ENCODE measurements at regions not wholly inside any gene's neighbourhood (a gene's known extent, or its start where the extent isn't known, plus 50 kb on each side); places are given as distances from the start of the nearest gene placed in this dataset.

DNA sequence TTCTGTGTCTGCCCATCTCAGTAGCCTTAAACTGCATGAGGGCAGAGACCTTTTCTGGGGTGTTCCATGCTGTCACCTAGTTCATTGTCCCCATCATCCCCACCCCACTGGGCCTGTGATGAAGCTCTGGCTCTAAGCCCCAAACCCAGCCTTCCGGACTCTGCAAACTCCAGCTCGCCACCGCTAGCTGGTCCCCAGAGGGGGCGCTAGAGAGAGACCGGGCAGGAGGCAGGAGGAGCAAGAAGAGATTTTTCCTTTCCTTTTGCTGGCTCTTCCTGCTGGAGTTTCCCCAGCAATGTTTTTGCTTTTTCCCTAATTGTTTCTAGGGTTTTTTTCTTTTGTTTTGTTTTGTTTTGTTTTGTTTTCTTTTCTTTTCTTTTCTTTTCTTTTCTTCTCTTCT lies 234.4 kb downstream of the TEX36 start:
- H3K4me3 ChIP-seq (ENCODE audit: low read depth, low read length) = no peak overlapping the region
- TF ChIP-seq, protein P1, sequence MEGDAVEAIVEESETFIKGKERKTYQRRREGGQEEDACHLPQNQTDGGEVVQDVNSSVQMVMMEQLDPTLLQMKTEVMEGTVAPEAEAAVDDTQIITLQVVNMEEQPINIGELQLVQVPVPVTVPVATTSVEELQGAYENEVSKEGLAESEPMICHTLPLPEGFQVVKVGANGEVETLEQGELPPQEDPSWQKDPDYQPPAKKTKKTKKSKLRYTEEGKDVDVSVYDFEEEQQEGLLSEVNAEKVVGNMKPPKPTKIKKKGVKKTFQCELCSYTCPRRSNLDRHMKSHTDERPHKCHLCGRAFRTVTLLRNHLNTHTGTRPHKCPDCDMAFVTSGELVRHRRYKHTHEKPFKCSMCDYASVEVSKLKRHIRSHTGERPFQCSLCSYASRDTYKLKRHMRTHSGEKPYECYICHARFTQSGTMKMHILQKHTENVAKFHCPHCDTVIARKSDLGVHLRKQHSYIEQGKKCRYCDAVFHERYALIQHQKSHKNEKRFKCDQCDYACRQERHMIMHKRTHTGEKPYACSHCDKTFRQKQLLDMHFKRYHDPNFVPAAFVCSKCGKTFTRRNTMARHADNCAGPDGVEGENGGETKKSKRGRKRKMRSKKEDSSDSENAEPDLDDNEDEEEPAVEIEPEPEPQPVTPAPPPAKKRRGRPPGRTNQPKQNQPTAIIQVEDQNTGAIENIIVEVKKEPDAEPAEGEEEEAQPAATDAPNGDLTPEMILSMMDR (IDR thresholded peaks at IDR 0.05; ENCODE audit: low read depth, low read length) = peak; percentile 57

DNA sequence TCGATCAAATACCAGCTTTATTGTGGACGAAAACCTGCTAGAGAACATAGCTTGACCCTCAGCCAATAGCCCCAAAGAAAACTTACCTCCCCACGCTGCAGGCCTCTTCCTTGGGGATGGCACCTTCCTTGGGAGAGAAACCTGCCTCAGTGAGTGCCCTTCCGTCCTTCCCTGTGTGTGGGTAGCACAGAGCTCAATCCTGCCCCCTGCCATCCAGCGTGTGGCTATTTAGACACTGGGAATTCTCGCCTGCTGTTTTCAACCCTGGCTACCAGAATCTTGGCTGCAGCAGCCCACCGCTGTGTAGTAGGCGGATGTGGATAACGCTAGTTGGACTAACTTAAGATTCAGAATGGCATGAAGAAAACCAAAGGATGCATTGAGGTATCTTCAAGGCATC lies 238.2 kb downstream of the TEX36 start:
- no peak overlapping the region for H3K4me3 ChIP-seq (ENCODE audit: low read depth, low read length)
- TF ChIP-seq, protein P1 (IDR thresholded peaks at IDR 0.05; ENCODE audit: low read depth, low read length) = no peak

DNA sequence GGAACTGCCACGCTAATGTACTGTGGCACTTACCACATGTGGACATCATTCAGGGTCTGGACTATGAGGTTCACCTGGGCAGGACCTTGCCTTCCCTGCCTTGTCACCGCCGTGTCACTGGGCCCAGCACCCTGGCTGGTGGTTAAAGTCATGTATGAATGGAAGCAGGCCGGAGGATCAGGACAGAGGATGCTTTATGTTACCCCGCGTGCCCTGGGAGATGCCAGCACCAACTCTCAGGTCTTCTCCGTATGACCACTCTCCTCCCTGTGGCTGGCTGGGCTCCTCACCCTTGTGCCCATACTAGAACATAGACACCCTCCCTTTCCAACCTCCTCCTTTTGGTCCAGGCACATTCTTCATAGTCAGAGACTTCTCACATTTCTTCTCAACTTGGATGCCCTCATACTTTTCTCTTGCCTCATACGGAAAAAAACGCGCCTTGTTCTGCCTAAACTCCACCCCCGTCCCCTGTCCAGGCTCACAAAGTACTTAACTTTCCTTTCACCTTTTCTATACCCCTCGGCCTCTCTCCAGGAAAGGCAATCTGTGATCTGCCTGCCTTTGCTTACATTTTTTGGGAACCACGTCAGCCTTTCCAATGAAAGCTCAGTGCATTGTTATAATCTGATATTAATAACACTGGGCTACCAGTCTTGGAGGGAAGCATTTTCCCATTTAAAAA lies 240.0 kb downstream of the TEX36 start:
- TF ChIP-seq, protein P1 (IDR thresholded peaks at IDR 0.05; ENCODE audit: low read depth, low read length) = no peak
- H3K4me3 ChIP-seq (ENCODE audit: low read depth, low read length) = no peak overlapping the region

DNA sequence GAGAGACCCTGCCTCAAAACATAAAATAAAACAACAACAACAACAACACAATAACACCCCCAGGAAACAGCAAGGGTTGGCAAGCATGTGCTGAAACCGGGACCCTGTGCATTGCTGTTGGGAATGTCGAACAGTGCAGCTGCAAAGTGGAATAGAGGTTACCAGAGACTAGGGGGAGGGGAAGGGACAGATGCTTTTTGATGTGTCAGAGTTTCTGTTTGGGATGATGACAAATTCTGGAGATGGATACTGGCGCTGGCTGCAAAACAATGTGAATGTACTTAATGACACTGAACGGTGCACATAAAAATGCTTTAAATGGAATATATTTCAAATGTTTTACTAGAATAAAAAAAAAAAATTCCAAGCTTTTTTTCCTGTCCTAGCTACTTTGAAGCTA lies 241.8 kb downstream of the TEX36 start:
- TF ChIP-seq, protein P1 (IDR thresholded peaks at IDR 0.05; ENCODE audit: low read depth, low read length) = no peak
- H3K4me3 ChIP-seq (ENCODE audit: low read depth, low read length) = no peak overlapping the region

DNA sequence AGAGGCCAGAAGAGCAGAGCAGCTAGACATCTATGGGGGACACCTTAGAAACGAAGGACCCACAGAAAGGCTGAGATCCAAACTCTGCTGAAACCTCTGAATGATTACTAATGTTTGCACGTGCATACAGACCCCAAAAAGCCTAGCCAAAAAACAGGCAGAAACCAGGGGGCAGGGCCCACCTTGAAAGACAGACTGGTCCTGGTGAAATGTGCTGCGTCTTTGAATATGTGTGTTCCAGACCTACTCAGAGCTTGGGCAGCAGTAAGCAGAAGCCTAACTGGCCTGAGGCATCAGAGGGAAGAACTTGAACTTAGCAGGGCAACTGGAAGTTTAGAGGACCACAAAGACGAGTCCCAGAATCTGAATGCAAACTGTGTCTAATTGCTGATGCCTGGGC lies 251.8 kb downstream of the TEX36 start:
- TF ChIP-seq, protein P1 (IDR thresholded peaks at IDR 0.05; ENCODE audit: low read depth, low read length) = no peak
- no peak overlapping the region for H3K4me3 ChIP-seq (ENCODE audit: low read depth, low read length)

DNA sequence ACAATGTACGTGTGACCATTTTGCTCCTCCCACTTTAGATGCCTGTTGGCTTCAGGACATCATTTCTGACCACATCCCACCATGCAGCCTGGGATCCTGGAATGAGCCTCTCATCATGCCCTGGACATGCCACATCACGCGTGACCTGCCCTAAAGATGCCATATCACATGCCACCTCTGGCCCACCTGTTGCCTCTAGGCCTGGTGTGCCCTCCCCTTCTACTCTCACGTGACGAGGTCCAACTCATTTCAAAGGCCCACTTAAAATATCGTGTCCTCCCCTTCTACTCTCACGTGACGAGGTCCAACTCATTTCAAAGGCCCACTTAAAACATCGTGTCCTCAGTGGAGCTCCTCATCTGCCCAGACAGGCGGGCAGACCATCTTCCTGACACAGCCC lies 254.9 kb downstream of the TEX36 start:
- TF ChIP-seq, protein P1 (IDR thresholded peaks at IDR 0.05; ENCODE audit: low read depth, low read length) = no peak
- no peak overlapping the region for H3K4me3 ChIP-seq (ENCODE audit: low read depth, low read length)

DNA sequence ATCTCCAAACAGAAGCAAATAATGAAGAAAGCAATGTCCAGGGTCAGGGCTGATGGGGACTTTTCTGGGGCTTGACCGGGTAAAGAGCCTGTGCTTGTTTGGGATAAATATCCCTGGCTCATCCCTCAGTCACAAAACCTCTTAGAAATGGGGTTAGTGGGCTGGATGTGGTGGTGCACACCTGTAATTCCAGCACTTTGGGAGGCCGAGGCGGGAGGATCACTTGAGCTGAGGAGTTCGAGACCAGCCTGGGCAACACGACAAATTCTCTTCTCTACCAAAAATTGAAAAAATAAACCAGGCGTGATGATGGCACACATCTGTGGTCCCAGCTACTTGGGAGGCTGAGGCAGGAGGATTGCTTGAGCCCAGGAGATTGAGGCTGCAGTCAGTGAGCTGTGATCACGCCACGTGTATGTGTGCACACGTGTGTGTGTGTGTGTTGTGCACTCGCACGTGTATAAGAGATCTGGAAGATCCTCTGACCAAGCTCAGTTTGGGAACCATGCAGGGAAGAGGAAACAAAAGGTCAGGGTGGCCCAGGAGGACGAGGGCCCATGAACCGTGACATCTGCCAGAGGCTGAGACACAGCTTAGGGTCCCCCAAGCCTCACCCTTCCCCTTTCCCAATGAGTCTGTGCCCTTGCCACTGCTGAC lies 258.6 kb downstream of the TEX36 start:
- TF ChIP-seq, protein P1 (IDR thresholded peaks at IDR 0.05; ENCODE audit: low read depth, low read length) = no peak
- H3K4me3 ChIP-seq (ENCODE audit: low read depth, low read length) = no peak overlapping the region

Measured in WI38 (cell line).